ENCODE measurements at regions not wholly inside any gene's neighbourhood (a gene's known extent, or its start where the extent isn't known, plus 50 kb on each side); places are given as distances from the start of the nearest gene placed in this dataset.

DNA sequence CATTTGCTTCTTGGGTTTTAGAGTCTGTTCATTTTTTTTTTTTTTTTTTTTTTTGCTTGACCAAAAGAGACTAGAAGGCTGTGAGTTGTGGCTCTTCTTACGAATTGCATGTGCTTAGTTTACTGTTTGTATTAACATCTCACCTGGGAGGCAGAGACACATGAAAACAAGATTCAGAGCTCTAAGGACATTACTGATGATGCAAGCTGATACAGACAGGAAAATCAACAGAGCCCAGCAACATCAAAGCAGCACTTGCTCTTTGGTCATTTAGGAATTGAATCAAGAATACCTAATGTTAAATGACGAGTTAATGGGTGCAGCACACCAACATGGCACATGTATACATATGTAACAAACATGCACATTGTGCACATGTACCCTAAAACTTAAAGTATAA lies 55.7 kb upstream of the HS3ST5 start:
- intact Hi-C loops (cut with DNase I): no loop called here
- ATAC-seq: no peak

More for the DNA sequence above, 55.7 kb upstream of the HS3ST5 start:
- no peak for DNase-seq

Data from left cardiac atrium (tissue), 4 donors.